Chondrocyte (in vitro differentiated cells): ENCODE measurements at regions not wholly inside any gene's neighbourhood (a gene's known extent, or its start where the extent isn't known, plus 50 kb on each side); places are given as distances from the start of the nearest gene placed in this dataset.

Source experiments
- DNase-seq: peaks from one replicate; pipeline ENCODE4 v3.0.0; 2021; ENCODE audit warnings: mixed read lengths, low spot score
- H3K27ac Mint-ChIP-seq: one replicate; pipeline ENCODE4 v1.8.0; 2021; ENCODE audit warnings: mild to moderate bottlenecking, moderate library complexity, mixed read lengths; ENCODE audit not compliant: unreplicated experiment
- H3K27me3 Mint-ChIP-seq: 2 replicates; pipeline ENCODE4 v1.8.0; 2021; ENCODE audit warnings: low read depth, mixed read lengths
- H3K36me3 Mint-ChIP-seq: 2 replicates; pipeline ENCODE4 v1.8.0; 2021; ENCODE audit warnings: low read depth, mixed read lengths
- H3K4me1 Mint-ChIP-seq: 2 replicates; pipeline ENCODE4 v1.8.0; 2021; ENCODE audit warnings: low read depth, mild to moderate bottlenecking, mixed read lengths
- H3K4me3 Mint-ChIP-seq: one replicate; pipeline ENCODE4 v1.8.0; 2021; ENCODE audit warnings: mild to moderate bottlenecking, moderate library complexity, mixed read lengths; ENCODE audit not compliant: unreplicated experiment
- H3K9me3 Mint-ChIP-seq: 2 replicates; pipeline ENCODE4 v1.8.0; 2021; ENCODE audit warnings: low read depth, mixed read lengths
- TF ChIP-seq, protein P1 (sequence below): fragments of 200-600 bp; sonication (generic); IDR thresholded peaks from 2 replicates; pipeline ENCODE4 v1.5.0; 2021; ENCODE audit warnings: antibody characterized with exemption, mild to moderate bottlenecking, moderate library complexity

GRCh38 chr18:39788383-39788782 lies 2166.7 kb upstream of the PIK3C3 start:
- DNase-seq: no peak
- H3K9me3 Mint-ChIP-seq: no peaks in the 10 kb centered on the region
- peaks cover 3% of the 10 kb centered on the region for H3K4me1 Mint-ChIP-seq
- H3K36me3 Mint-ChIP-seq: no peaks in the 10 kb centered on the region
- H3K27ac Mint-ChIP-seq: no peak overlapping the region
- H3K27me3 Mint-ChIP-seq: peaks cover 2% of the 10 kb centered on the region
- TF ChIP-seq, protein P1, sequence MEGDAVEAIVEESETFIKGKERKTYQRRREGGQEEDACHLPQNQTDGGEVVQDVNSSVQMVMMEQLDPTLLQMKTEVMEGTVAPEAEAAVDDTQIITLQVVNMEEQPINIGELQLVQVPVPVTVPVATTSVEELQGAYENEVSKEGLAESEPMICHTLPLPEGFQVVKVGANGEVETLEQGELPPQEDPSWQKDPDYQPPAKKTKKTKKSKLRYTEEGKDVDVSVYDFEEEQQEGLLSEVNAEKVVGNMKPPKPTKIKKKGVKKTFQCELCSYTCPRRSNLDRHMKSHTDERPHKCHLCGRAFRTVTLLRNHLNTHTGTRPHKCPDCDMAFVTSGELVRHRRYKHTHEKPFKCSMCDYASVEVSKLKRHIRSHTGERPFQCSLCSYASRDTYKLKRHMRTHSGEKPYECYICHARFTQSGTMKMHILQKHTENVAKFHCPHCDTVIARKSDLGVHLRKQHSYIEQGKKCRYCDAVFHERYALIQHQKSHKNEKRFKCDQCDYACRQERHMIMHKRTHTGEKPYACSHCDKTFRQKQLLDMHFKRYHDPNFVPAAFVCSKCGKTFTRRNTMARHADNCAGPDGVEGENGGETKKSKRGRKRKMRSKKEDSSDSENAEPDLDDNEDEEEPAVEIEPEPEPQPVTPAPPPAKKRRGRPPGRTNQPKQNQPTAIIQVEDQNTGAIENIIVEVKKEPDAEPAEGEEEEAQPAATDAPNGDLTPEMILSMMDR: no peak
- H3K4me3 Mint-ChIP-seq: no peak overlapping the region

DNA sequence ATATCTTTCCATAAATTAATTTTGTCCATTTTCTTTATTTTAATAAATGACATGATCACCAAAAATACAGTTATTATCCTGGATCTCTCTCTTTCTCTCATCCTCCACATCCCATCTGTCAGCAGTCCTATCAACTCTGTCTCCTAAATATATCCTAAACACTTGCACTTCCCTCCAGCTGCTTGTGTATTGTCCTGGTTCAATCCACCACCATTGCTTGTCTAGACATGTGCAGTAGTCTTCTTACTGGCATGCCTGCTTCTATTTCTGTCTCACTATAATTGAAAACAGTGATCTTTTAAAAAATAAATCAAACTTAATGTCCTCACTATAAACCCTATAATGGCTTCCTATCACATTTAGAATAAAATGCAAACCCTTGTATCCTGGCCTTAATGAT lies 2168.6 kb upstream of the PIK3C3 start:
- peaks cover 2% of the 10 kb centered on the region for H3K27me3 Mint-ChIP-seq
- no peak for DNase-seq
- H3K27ac Mint-ChIP-seq: no peak overlapping the region
- H3K36me3 Mint-ChIP-seq: no peaks in the 10 kb centered on the region
- H3K4me1 Mint-ChIP-seq: peaks cover 3% of the 10 kb centered on the region
- H3K9me3 Mint-ChIP-seq: no peaks in the 10 kb centered on the region
- TF ChIP-seq, protein P1: no peak
- H3K4me3 Mint-ChIP-seq: no peak overlapping the region

- TF ChIP-seq, protein P1: no peak
- Mint-ChIP-seq H3K27me3 (peaks cover 2% of the 10 kb centered on the region), H3K4me1 (peaks cover 3% of the 10 kb centered on the region), H3K36me3 (no peaks in the 10 kb centered on the region), H3K4me3 (no peak overlapping the region), H3K27ac (no peak overlapping the region), H3K9me3 (no peaks in the 10 kb centered on the region)
- DNase-seq: no peak
Measured at GRCh38 chr18:39784541-39784940, 2170.5 kb upstream of the PIK3C3 start.

DNA sequence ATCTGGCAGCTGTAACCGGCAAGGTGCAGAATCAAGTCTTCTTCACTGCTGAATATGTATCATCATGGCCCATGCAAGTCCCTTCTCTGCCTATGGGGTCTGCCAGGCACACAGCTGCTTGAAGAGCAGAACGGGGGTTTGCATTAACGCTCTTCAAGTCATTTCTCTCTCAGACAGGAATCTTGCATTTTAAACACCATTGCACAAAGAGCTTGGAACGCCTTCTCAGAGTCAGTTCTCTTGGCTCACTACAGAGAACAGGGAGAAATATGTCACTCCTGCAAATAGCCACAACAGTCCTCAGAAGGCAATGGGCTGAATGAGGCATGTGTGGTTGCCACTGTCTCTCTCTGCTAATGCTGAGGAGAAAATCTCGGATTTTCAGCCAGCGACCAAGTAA lies 2173.5 kb upstream of the PIK3C3 start:
- Mint-ChIP-seq H3K27ac (no peak overlapping the region), H3K9me3 (no peaks in the 10 kb centered on the region), H3K36me3 (no peaks in the 10 kb centered on the region), H3K4me3 (no peak overlapping the region), H3K27me3 (peaks cover 2% of the 10 kb centered on the region), H3K4me1 (no peaks in the 10 kb centered on the region)
- TF ChIP-seq, protein P1: no peak
- DNase-seq: no peak

DNA sequence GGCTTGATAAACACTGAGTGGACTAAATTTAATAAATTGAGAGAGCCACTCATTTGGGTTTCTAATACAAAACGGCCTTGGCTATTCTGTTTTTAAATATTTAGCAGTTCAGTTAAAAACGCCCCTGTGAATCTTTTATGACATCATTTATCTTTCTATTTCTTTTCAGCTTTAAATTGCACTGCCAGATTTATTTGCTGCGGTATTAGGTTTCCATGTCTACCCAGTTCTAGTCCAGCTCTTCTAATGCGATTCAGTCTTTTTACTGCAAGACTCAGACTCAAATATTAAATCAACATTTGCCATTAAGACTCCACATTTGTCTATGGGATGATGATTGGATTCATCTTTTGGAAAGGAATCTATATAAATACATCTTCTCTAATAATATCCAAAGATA lies 2174.3 kb upstream of the PIK3C3 start:
- Mint-ChIP-seq H3K4me1 (peaks cover under 1% of the 10 kb centered on the region), H3K27me3 (no peaks in the 10 kb centered on the region), H3K36me3 (no peaks in the 10 kb centered on the region), H3K27ac (no peak overlapping the region), H3K4me3 (no peak overlapping the region), H3K9me3 (no peaks in the 10 kb centered on the region)
- TF ChIP-seq, protein P1: no peak
- no peak for DNase-seq
